Dendritic cell treated with granulocyte-macrophage colony-stimulating factor and Interleukin-4, amounts not matched to agents 40 ng/mL and 50 ng/mL, for 4 days (primary cell): ENCODE measurements at regions not wholly inside any gene's neighbourhood (a gene's known extent, or its start where the extent isn't known, plus 50 kb on each side); places are given as distances from the start of the nearest gene placed in this dataset.

Experiments used
- H3K27ac Mint-ChIP-seq: one replicate; pipeline ENCODE4 v1.8.0; 2022; ENCODE audit warnings: mild to moderate bottlenecking, mixed read lengths
- H3K27me3 Mint-ChIP-seq: one replicate; pipeline ENCODE4 v1.8.0; 2022; ENCODE audit warnings: mild to moderate bottlenecking, mixed read lengths
- H3K36me3 Mint-ChIP-seq: one replicate; pipeline ENCODE4 v1.8.0; 2022; ENCODE audit warnings: low read depth, mixed read lengths
- H3K4me1 Mint-ChIP-seq: one replicate; pipeline ENCODE4 v1.8.0; 2022; ENCODE audit warnings: low read depth, mixed read lengths
- H3K4me3 Mint-ChIP-seq: one replicate; pipeline ENCODE4 v1.8.0; 2022; ENCODE audit warnings: mild to moderate bottlenecking, moderate library complexity, mixed read lengths
- H3K9me3 Mint-ChIP-seq: one replicate; pipeline ENCODE4 v1.8.0; 2022; ENCODE audit warnings: mixed read lengths
- intact Hi-C: fragments of 100-400 bp; cut with micrococcal nuclease; formaldehyde crosslinking; loops from one replicate; pipeline ENCODE4 v1.15.0; 2022

- Mint-ChIP-seq H3K36me3 (no peaks in the 10 kb centered on the region), H3K9me3 (peaks cover 8% of the 10 kb centered on the region), H3K4me1 (no peaks in the 10 kb centered on the region), H3K27me3 (no peaks in the 10 kb centered on the region), H3K27ac (no peak overlapping the region), H3K4me3 (no peak overlapping the region)
- intact Hi-C loops, result no loop called here
These were observed 552.1 kb downstream of the SPOCK3 start for GRCh38 chr4:166682200-166682599.
